ENCODE measurements at regions not wholly inside any gene's neighbourhood (a gene's known extent, or its start where the extent isn't known, plus 50 kb on each side); places are given as distances from the start of the nearest gene placed in this dataset.

- no peak for DNase-seq (ENCODE audit: low read depth in 3 of 3)
Measured at GRCh38 chr11:33413301-33413700, 156.1 kb downstream of the HIPK3 start.

GRCh38 chr11:33412241-33412640 lies 155.1 kb downstream of the HIPK3 start:
- no peak for DNase-seq (ENCODE audit: low read depth in 3 of 3)

GRCh38 chr11:33411751-33412150 lies 154.6 kb downstream of the HIPK3 start:
- no peak for DNase-seq (ENCODE audit: low read depth in 3 of 3)

GRCh38 chr11:33410086-33410765 lies 153.0 kb downstream of the HIPK3 start:
- no peak for DNase-seq (ENCODE audit: low read depth in 3 of 3)

Measured in stimulated activated CD4-positive, alpha-beta T cell treated with anti-CD3 and anti-CD28 coated beads, TNF-alpha, amount 100 ng/mL, for 4 hours (primary cell).